ENCODE measurements at regions not wholly inside any gene's neighbourhood (a gene's known extent, or its start where the extent isn't known, plus 50 kb on each side); places are given as distances from the start of the nearest gene placed in this dataset.

- TF ChIP-seq ATF2 (tag by site-specific recombination; IDR thresholded peaks at IDR 0.05; ENCODE audit: low read depth) (no peak), ZNF654 (tag by site-specific recombination; IDR thresholded peaks at IDR 0.05; ENCODE audit: low read depth) (no peak), ZNF580 (tag by site-specific recombination; IDR thresholded peaks at IDR 0.05) (no peak), ZNF670 (tag by site-specific recombination; IDR thresholded peaks at IDR 0.05; ENCODE audit: low read depth) (no peak), PRDM2 (tag by site-specific recombination; IDR thresholded peaks at IDR 0.05; ENCODE audit: borderline replicate concordance) (no peak), ZNF23 (tag by site-specific recombination; IDR thresholded peaks at IDR 0.05; ENCODE audit: borderline replicate concordance) (no peak), WT1 (tag by site-specific recombination; IDR thresholded peaks at IDR 0.05) (no peak), ZNF133 (tag by site-specific recombination; IDR thresholded peaks at IDR 0.05) (no peak)
These were observed 417.0 kb downstream of the TXNL1 start (continued) for GRCh38 chr18:56221195-56222065.

GRCh38 chr18:56217406-56217805 lies 421.0 kb downstream of the TXNL1 start:
- CTCF ChIA-PET: interaction anchor here (0.6 kb wide), 1 partner anchor 1273 kb away, joined by 3 read pairs; no protein-coding TSS in a partner anchor
- H3K9me3 ChIP-seq (ENCODE audit: control insufficient read depth, insufficient read depth, low read depth, low read length): no peaks in the 10 kb centered on the region
- no peak for TF ChIP-seq ZSCAN4 (tag by site-specific recombination; IDR thresholded peaks at IDR 0.05)
- TF ChIP-seq ZNF677 (tag by site-specific recombination; IDR thresholded peaks at IDR 0.05): no peak
- TF ChIP-seq OVOL3 (tag by site-specific recombination; IDR thresholded peaks at IDR 0.05): no peak
- no peak for TF ChIP-seq ZNF211 (tag by site-specific recombination; IDR thresholded peaks at IDR 0.05; ENCODE audit: low read depth)
- TF ChIP-seq ZNF843 (tag by site-specific recombination; IDR thresholded peaks at IDR 0.05): no peak
- no peak for TF ChIP-seq ZNF639 (tag by site-specific recombination; IDR thresholded peaks at IDR 0.05)
- TF ChIP-seq TSHZ1 (tag by site-specific recombination; IDR thresholded peaks at IDR 0.05; ENCODE audit: borderline replicate concordance): no peak
- TF ChIP-seq ZNF704 (tag by site-specific recombination; IDR thresholded peaks at IDR 0.05): no peak
- no peak for TF ChIP-seq ZNF776 (tag by site-specific recombination; IDR thresholded peaks at IDR 0.05; ENCODE audit: borderline replicate concordance)
- no peak for TF ChIP-seq ZBTB21 (tag by site-specific recombination; IDR thresholded peaks at IDR 0.05)
- no peak for TF ChIP-seq MZF1 (tag by site-specific recombination; IDR thresholded peaks at IDR 0.05; ENCODE audit: borderline replicate concordance)
- no peaks in the 10 kb centered on the region for H3K36me3 ChIP-seq (ENCODE audit: control insufficient read depth in 2 of 2, insufficient read depth in 1 of 2, low read length in 2 of 2)
- POLR2A ChIA-PET: no interaction called here
- H3K27ac ChIP-seq (ENCODE audit: extremely low read depth, low read depth, low read length): no peak overlapping the region
- H3K4me1 ChIP-seq (ENCODE audit: control insufficient read depth, insufficient read depth, low read length): no peaks in the 10 kb centered on the region
- H3K4me3 ChIP-seq (ENCODE audit: low read depth, low read length): no peak overlapping the region
